ENCODE measurements at regions not wholly inside any gene's neighbourhood (a gene's known extent, or its start where the extent isn't known, plus 50 kb on each side); places are given as distances from the start of the nearest gene placed in this dataset.
"Not testable (repeated sequence)": the region's sequence is repeated elsewhere in the genome, so short reads cannot be mapped to it uniquely, and the experiment has no call there.

DNA sequence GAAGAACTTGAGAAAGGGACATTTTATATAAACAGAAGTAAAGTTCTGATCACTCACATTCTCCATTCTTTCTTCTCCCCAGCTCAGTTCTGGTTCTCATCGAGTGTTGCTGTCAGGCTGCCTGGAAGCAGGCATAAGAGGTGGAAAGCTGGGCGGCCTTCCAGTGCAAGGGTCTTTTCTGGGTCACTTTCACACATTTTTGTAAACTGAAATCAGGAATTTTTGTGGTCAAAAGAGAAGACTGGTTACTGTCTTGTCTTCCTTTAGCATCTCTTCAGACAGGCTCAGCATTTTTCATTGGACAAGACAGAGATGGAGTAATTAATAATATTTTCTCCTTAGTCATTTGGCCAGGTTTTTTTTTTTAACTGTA, 93.7 kb downstream of the CTH start:
- TF ChIP-seq, protein P1, sequence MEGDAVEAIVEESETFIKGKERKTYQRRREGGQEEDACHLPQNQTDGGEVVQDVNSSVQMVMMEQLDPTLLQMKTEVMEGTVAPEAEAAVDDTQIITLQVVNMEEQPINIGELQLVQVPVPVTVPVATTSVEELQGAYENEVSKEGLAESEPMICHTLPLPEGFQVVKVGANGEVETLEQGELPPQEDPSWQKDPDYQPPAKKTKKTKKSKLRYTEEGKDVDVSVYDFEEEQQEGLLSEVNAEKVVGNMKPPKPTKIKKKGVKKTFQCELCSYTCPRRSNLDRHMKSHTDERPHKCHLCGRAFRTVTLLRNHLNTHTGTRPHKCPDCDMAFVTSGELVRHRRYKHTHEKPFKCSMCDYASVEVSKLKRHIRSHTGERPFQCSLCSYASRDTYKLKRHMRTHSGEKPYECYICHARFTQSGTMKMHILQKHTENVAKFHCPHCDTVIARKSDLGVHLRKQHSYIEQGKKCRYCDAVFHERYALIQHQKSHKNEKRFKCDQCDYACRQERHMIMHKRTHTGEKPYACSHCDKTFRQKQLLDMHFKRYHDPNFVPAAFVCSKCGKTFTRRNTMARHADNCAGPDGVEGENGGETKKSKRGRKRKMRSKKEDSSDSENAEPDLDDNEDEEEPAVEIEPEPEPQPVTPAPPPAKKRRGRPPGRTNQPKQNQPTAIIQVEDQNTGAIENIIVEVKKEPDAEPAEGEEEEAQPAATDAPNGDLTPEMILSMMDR (IDR thresholded peaks at IDR 0.05; ENCODE audit: low read depth, low read length): no peak
- TF ChIP-seq EZH2phosphoT487 (IDR thresholded peaks at IDR 0.05; ENCODE audit: low read depth): no peak
- Histone ChIP-seq H3K9ac (ENCODE audit: low read length) (no peak overlapping the region), H3K36me3 (replicated peaks; ENCODE audit: low read depth, low read length) (no peaks in the 10 kb centered on the region), H3K4me1 (ENCODE audit: low read length) (peaks cover 7% of the 10 kb centered on the region), H3K27ac (ENCODE audit: low read length) (no peak overlapping the region), H3K9me3 (ENCODE audit: insufficient read depth, low read length) (no peaks in the 10 kb centered on the region), H3K4me3 (ENCODE audit: low read length) (no peak overlapping the region), H3K4me2 (ENCODE audit: low read length) (no peak overlapping the region), H3K27me3 (ENCODE audit: low read depth, low read length) (no peaks in the 10 kb centered on the region), H3K79me2 (ENCODE audit: low read length) (no peaks in the 10 kb centered on the region), H2AFZ (ENCODE audit: low read depth, low read length) (no peak overlapping the region), H4K20me1 (ENCODE audit: insufficient read depth, low read length) (no peaks in the 10 kb centered on the region)

DNA sequence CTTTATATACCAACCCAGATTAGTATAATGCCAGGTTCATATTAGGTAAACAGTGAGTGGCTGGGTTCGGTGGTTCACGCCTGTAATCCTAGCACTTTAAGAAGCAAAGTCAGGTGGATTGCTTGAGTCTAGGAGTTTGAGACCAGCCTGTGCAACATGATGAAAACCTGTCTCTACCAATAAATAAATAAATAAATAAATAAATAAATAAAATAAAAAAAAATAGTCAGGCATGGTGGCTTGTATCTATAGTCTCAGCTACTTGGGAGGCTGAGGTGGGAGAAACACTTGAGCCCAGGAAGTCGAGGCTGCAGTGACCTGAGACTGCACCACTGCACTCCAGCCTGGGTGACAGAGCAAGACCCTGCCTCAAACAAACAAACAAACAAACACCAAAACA, 96.9 kb downstream of the CTH start:
- H3K9ac ChIP-seq (ENCODE audit: low read length); H3K79me2 ChIP-seq (ENCODE audit: low read length); H3K9me3 ChIP-seq (ENCODE audit: insufficient read depth, low read length); H2AFZ ChIP-seq (ENCODE audit: low read depth, low read length); H4K20me1 ChIP-seq (ENCODE audit: insufficient read depth, low read length); H3K4me3 ChIP-seq (ENCODE audit: low read length); H3K27ac ChIP-seq (ENCODE audit: low read length); H3K4me1 ChIP-seq (ENCODE audit: low read length); H3K36me3 ChIP-seq (replicated peaks; ENCODE audit: low read depth, low read length); H3K27me3 ChIP-seq (ENCODE audit: low read depth, low read length); H3K4me2 ChIP-seq (ENCODE audit: low read length): not testable (repeated sequence)

DNA sequence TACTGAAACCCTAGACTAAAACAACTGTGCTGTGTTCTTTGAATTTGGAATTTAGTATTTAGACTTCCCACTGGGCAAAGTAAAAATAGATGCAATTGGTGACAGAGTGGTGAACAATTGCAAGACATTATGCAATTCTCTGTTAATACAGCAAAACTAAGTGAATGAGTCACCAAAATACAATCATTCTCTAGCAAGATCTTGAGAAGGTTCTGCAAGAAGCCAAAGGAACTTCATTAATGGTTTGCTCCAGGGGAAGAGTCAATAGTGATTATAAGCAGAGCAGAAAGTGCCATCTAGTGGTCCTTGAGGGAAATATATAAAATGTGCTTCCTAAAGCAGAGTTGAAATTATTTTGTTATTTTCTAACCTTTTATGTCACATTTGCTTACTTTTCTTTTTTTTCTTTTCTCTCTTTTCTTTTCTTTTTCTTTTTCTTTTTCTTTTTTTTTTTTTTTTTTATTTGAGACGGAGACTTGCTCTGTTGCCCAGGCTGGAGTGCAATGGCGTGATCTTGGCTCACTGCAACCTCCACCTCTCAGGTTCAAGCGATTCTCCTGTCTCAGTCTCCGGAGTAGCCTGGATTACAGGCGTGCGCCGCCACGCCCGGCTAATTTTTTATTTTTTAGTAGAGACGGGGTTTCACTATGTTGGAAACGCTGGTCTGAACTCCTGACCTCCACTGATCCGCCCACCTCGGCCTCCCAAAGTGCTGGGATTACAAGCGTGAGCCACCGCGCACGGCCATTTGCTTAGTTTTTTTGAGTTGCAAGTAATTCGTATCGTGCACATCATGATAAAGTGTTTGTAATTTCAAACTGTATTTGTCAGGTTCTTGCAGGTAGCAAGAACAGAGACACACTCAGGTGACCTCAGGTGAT, 99.2 kb downstream of the CTH start:
- H3K4me3 ChIP-seq (ENCODE audit: low read length): no peak overlapping the region
- H3K9me3 ChIP-seq (ENCODE audit: insufficient read depth, low read length): no peaks in the 10 kb centered on the region
- TF ChIP-seq, protein P1 (IDR thresholded peaks at IDR 0.05; ENCODE audit: low read depth, low read length): peak; percentile 56
- no peak for TF ChIP-seq EZH2phosphoT487 (IDR thresholded peaks at IDR 0.05; ENCODE audit: low read depth)
- H3K27ac ChIP-seq (ENCODE audit: low read length): no peak overlapping the region
- no peaks in the 10 kb centered on the region for H3K79me2 ChIP-seq (ENCODE audit: low read length)
- no peaks in the 10 kb centered on the region for H3K36me3 ChIP-seq (replicated peaks; ENCODE audit: low read depth, low read length)
- no peaks in the 10 kb centered on the region for H3K27me3 ChIP-seq (ENCODE audit: low read depth, low read length)
- no peak overlapping the region for H3K9ac ChIP-seq (ENCODE audit: low read length)
- H2AFZ ChIP-seq (ENCODE audit: low read depth, low read length): no peak overlapping the region
- no peak overlapping the region for H3K4me2 ChIP-seq (ENCODE audit: low read length)
- no peaks in the 10 kb centered on the region for H3K4me1 ChIP-seq (ENCODE audit: low read length)
- H4K20me1 ChIP-seq (ENCODE audit: insufficient read depth, low read length): no peaks in the 10 kb centered on the region

DNA sequence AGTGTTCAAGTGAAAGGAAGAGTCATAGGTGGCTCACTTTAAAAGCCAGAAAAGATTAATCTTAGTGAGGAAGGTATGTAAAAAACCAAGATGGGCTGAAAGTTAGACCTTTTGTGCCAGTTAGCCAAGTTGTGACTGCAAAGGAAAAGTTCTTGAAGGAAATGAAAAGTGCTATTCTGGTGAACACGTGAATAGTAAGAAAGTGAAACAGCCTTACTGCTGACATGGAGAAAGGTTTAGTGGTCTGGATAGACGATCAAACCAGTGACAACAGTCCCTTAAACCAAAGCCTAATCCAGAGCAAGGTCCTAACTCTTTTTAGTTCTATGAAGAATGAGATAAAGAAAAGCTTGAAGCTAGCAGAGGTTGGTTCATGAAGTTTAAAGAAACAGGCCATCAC, 106.4 kb downstream of the CTH start:
- Histone ChIP-seq H3K27ac (ENCODE audit: low read length) (no peak overlapping the region), H3K9ac (ENCODE audit: low read length) (no peak overlapping the region), H3K4me1 (ENCODE audit: low read length) (peaks cover 5% of the 10 kb centered on the region; the same call in 1 of the 2 replicates), H3K4me2 (ENCODE audit: low read length) (peak overlapping the region; percentile 52), H3K9me3 (ENCODE audit: insufficient read depth, low read length) (no peaks in the 10 kb centered on the region), H3K36me3 (replicated peaks; ENCODE audit: low read depth, low read length) (no peaks in the 10 kb centered on the region), H4K20me1 (ENCODE audit: insufficient read depth, low read length) (no peaks in the 10 kb centered on the region), H3K4me3 (ENCODE audit: low read length) (no peak overlapping the region; the same call in 1 of the 2 replicates), H3K79me2 (ENCODE audit: low read length) (no peaks in the 10 kb centered on the region), H2AFZ (ENCODE audit: low read depth, low read length) (peak overlapping the region; percentile 65), H3K27me3 (ENCODE audit: low read depth, low read length) (no peaks in the 10 kb centered on the region)
- TF ChIP-seq EZH2phosphoT487 (IDR thresholded peaks at IDR 0.05; ENCODE audit: low read depth): no peak
- TF ChIP-seq, protein P1 (IDR thresholded peaks at IDR 0.05; ENCODE audit: low read depth, low read length): no peak
